RWPE2 (cell line): ENCODE measurements at regions not wholly inside any gene's neighbourhood (a gene's known extent, or its start where the extent isn't known, plus 50 kb on each side); places are given as distances from the start of the nearest gene placed in this dataset.

ENCODE experiments used
- ATAC-seq: fragments of 200-7000 bp; cut with Tn5 transposase; 3 replicates; pipeline ENCODE4 v1.9.1; 2021; ENCODE audit warnings: low read depth
- DNase-seq: peaks from one replicate; pipeline ENCODE4 v3.0.0-alpha.2; 2020; ENCODE audit warnings: low spot score
- H3K27ac ChIP-seq: fragments of 450-650 bp; 2 replicates; pipeline ENCODE4 v1.5.1; 2017; ENCODE audit warnings: mild to moderate bottlenecking; ENCODE audit not compliant: poor library complexity, severe bottlenecking
- H3K27me3 ChIP-seq: fragments of 250-450 bp; sonication (Bioruptor Pico); 2 replicates; pipeline ENCODE4 v1.5.1; 2021; ENCODE audit warnings: mild to moderate bottlenecking, moderate library complexity; ENCODE audit not compliant: insufficient read depth, poor library complexity, severe bottlenecking
- H3K36me3 ChIP-seq: fragments of 250-450 bp; sonication (Bioruptor Pico); 2 replicates; pipeline ENCODE4 v1.5.1; 2020; ENCODE audit warnings: low read depth, mild to moderate bottlenecking, moderate library complexity
- H3K4me1 ChIP-seq: fragments of 250-450 bp; sonication (Bioruptor Pico); 2 replicates; pipeline ENCODE4 v1.5.1; 2021; ENCODE audit warnings: mild to moderate bottlenecking, moderate library complexity; ENCODE audit not compliant: insufficient read depth, poor library complexity, severe bottlenecking
- H3K4me3 ChIP-seq: fragments of 250-450 bp; sonication (Bioruptor Pico); 2 replicates; pipeline ENCODE4 v1.5.1; 2021; ENCODE audit warnings: mild to moderate bottlenecking, moderate library complexity; ENCODE audit not compliant: severe bottlenecking
- H3K9me3 ChIP-seq: fragments of 250-450 bp; sonication (Bioruptor Pico); 2 replicates; pipeline ENCODE4 v1.5.1; 2021; ENCODE audit warnings: mild to moderate bottlenecking, moderate library complexity; ENCODE audit not compliant: severe bottlenecking
- TF ChIP-seq, protein P1 (sequence below): fragments of 450-650 bp; IDR thresholded peaks from one replicate; pipeline ENCODE4 v1.5.1; 2017; ENCODE audit warnings: mild to moderate bottlenecking, moderate library complexity; ENCODE audit not compliant: poor library complexity, severe bottlenecking

DNA sequence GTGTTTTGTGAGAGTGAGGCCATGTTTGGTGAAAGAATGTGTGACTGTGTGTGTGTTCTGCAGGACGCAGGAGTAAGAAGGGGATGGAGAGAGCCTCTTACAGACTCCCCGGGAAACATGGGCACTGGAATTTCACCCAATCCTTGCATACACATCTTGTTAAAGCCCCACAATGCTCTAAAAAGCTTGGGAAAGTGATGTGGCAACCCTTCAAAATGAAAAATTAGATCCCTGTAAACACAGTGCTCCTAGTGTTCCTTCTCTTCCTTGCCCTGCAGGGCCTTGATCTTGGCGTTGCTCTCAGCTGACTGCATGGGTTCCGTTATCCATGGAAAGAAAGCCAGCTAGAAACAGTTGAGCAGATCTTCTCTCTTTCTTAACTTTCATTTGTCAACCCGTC, 701.7 kb downstream of the SEMA5A start:
- H3K27ac ChIP-seq, result no peak overlapping the region
- TF ChIP-seq, protein P1, sequence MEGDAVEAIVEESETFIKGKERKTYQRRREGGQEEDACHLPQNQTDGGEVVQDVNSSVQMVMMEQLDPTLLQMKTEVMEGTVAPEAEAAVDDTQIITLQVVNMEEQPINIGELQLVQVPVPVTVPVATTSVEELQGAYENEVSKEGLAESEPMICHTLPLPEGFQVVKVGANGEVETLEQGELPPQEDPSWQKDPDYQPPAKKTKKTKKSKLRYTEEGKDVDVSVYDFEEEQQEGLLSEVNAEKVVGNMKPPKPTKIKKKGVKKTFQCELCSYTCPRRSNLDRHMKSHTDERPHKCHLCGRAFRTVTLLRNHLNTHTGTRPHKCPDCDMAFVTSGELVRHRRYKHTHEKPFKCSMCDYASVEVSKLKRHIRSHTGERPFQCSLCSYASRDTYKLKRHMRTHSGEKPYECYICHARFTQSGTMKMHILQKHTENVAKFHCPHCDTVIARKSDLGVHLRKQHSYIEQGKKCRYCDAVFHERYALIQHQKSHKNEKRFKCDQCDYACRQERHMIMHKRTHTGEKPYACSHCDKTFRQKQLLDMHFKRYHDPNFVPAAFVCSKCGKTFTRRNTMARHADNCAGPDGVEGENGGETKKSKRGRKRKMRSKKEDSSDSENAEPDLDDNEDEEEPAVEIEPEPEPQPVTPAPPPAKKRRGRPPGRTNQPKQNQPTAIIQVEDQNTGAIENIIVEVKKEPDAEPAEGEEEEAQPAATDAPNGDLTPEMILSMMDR, result no peak
- DNase-seq (no peak), ATAC-seq (no peak)
- peaks cover 4% of the 10 kb centered on the region for H3K4me1 ChIP-seq
- no peak overlapping the region for H3K4me3 ChIP-seq
- no peaks in the 10 kb centered on the region for H3K36me3 ChIP-seq
- no peaks in the 10 kb centered on the region for H3K9me3 ChIP-seq
- H3K27me3 ChIP-seq, result no peaks in the 10 kb centered on the region

DNA sequence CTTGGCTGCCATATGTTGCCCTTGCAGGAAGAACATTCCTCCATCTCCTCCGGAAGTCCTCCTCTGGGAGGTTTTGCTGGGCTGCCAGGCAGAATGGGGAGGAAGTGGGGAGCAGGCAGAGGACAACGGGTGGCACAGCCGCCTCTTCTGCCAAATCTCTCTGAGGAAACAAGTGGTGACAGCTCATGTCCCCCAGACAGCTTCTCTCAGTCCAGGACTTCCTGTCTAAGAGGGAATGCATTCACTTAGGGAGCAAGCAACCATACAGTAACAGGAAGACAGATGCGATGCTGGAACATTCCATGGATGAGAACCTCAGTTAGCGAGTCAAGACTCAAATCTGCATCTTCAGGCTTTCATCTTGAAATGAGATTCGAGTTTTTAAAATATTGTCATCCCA, 701.0 kb downstream of the SEMA5A start:
- Histone ChIP-seq H3K27me3 (no peaks in the 10 kb centered on the region), H3K36me3 (no peaks in the 10 kb centered on the region), H3K4me1 (peaks cover 5% of the 10 kb centered on the region), H3K4me3 (no peak overlapping the region), H3K9me3 (no peaks in the 10 kb centered on the region), H3K27ac (no peak overlapping the region)
- ATAC-seq (no peak), DNase-seq (no peak)
- TF ChIP-seq, protein P1, result no peak

DNA sequence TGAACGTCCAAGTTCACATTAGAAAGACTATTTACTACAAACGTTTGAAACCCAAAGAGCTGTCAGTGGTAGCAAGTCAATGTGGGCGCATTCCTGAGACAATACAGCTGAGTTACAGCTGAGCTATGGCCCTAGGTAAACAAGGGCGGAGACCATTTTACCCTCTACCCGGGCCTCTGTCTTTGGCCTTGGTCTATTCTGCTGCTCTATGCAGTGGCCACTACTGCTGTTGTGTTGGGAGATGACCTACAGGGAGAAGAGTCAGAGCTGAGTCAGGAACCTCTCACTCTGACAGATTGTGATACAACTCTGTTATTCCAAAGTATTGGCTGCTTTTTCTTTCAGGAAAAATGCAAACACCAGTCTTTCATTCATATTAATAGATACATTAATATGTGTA, 700.6 kb downstream of the SEMA5A start:
- DNase-seq (no peak), ATAC-seq (0 out of 3 replicates have a peak, but pooled peaks have one; percentile 52)
- peaks cover 5% of the 10 kb centered on the region for H3K4me1 ChIP-seq
- H3K27ac ChIP-seq, result no peak overlapping the region
- no peak overlapping the region for H3K4me3 ChIP-seq
- H3K36me3 ChIP-seq, result no peaks in the 10 kb centered on the region
- TF ChIP-seq, protein P1, result no peak
- no peaks in the 10 kb centered on the region for H3K9me3 ChIP-seq
- H3K27me3 ChIP-seq, result no peaks in the 10 kb centered on the region

DNA sequence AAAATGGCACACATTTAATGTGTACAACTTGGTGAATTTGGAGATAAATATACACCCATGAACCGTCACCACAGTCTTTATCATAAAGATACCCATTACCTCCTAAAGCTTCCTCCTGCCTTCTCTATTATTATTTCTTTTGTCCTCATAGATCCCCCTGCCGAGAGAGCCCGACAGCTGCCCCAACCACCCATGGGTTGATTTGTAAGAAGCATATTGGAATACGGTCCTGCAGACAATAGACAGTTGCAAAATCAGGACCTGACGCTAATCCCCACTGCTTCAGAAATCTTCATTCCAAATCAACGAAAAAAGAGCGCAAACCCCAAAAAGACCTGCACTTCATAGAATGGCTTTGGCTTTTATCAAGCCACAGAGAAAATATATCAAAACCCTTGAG, 697.5 kb downstream of the SEMA5A start:
- ATAC-seq (no peak), DNase-seq (no peak)
- H3K27ac ChIP-seq, result no peak overlapping the region
- H3K4me3 ChIP-seq, result no peak overlapping the region
- peaks cover 5% of the 10 kb centered on the region for H3K4me1 ChIP-seq
- H3K36me3 ChIP-seq, result no peaks in the 10 kb centered on the region
- TF ChIP-seq, protein P1, result no peak
- H3K27me3 ChIP-seq, result no peaks in the 10 kb centered on the region
- H3K9me3 ChIP-seq, result no peaks in the 10 kb centered on the region

DNA sequence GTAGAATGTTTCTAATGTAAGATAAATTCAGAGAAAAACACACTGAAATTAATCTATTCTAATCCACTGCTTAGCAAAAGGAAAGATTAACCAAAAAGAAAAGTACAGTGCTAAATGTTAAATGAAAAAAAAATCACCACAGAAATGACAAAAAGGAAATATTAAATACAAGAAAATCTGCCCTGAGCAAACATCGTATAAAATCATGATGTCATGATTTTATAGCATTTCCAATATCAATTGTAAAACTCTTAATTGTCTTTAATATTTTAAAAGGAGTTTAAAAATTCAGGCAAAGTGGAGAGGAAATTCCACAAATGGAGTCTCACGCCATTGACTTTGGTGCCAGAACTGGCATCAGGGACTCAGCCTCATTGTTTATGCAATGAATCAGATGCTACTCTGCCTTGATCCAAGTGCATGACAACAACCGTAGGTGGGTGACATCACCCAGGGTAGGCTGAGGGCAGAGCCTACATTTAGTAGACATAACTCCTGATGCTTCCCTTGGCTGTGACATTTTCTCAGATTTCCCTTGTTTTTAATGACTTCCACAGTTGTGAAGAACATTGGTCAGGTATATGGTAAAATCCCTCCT, 696.8 kb downstream of the SEMA5A start:
- Histone ChIP-seq H3K27ac (no peak overlapping the region), H3K9me3 (no peaks in the 10 kb centered on the region), H3K36me3 (no peaks in the 10 kb centered on the region), H3K27me3 (no peaks in the 10 kb centered on the region), H3K4me3 (no peak overlapping the region), H3K4me1 (peaks cover 5% of the 10 kb centered on the region)
- TF ChIP-seq, protein P1, result no peak
- no peak for DNase-seq
- ATAC-seq, result peak; percentile 70
